Kidney (tissue), 13 donors: ENCODE measurements at regions not wholly inside any gene's neighbourhood (a gene's known extent, or its start where the extent isn't known, plus 50 kb on each side); places are given as distances from the start of the nearest gene placed in this dataset.

Experiments used
- DNase-seq, 5 donors: peaks; one replicate each; pipeline ENCODE4 v3.0.0-alpha.2; 2013 to 2020
- FAIRE-seq: peaks from 2 replicates; lab custom pipeline; 2012; peaks lifted over from hg19 to GRCh38; lab: Jason Lieb, UNC
- H3K27ac ChIP-seq, 2 donors: one replicate each; pipeline ENCODE4 v1.7.0; 2013; ENCODE audit warnings: low read depth in 2 of 2, low read length in 2 of 2, inconsistent platforms in 1 of 2
- H3K27me3 ChIP-seq: one replicate; pipeline ENCODE4 v1.7.1; 2013; ENCODE audit warnings: low read length, inconsistent platforms; ENCODE audit not compliant: control insufficient read depth, insufficient read depth
- H3K36me3 ChIP-seq, 3 donors: one replicate each; pipeline versions ENCODE4 v1.7.0 to v1.7.1; 2013; ENCODE audit warnings: low read length in 3 of 3, control low read depth in 1 of 3, inconsistent platforms in 1 of 3; ENCODE audit not compliant: insufficient read depth in 3 of 3, control insufficient read depth in 2 of 3
- H3K4me1 ChIP-seq, 3 donors: one replicate each; pipeline versions ENCODE4 v1.7.0 to v1.7.1; 2013; ENCODE audit warnings: low read length in 3 of 3, inconsistent platforms in 1 of 3, low read depth in 1 of 3; ENCODE audit not compliant: control insufficient read depth in 2 of 3, insufficient read depth in 2 of 3
- H3K4me3 ChIP-seq, 3 donors: one replicate each; pipeline versions ENCODE4 v1.7.0 to v1.8.1; 2013; ENCODE audit warnings: low read length in 3 of 3, control low read depth in 1 of 3, inconsistent platforms in 1 of 3
- H3K9ac ChIP-seq, 3 donors: one replicate each; pipeline versions ENCODE4 v1.7.0 to v1.7.1; 2013; ENCODE audit warnings: low read length in 3 of 3, control low read depth in 1 of 3, inconsistent platforms in 1 of 3
- H3K9me3 ChIP-seq, 3 donors: one replicate each; pipeline versions ENCODE4 v1.7.0 to v1.7.1; 2013; ENCODE audit warnings: low read length in 3 of 3, control low read depth in 1 of 3, inconsistent platforms in 1 of 3; ENCODE audit not compliant: control insufficient read depth in 2 of 3, insufficient read depth in 1 of 3
- intact Hi-C: fragments of 100-400 bp; cut with DNase I; formaldehyde crosslinking; loops from one replicate; pipeline ENCODE4 v1.11.1; 2022
- TF ChIP-seq, protein P1 (sequence below): IDR thresholded peaks from 3 replicates; pipeline ENCODE4 v1.5.1; 2012; ENCODE audit warnings: mild to moderate bottlenecking, moderate library complexity, borderline replicate concordance; ENCODE audit not compliant: insufficient read depth; ENCODE audit errors: extremely low read depth
- donor health status: control.
- donor health status: control.
- donor health status: control.
- donor health status: control.
- donor health status: control.
- donor health status: DM: yes; HTN: yes; CAD: no.
- donor health status: Normal renal cell carcinoma (clear cell type).

DNA sequence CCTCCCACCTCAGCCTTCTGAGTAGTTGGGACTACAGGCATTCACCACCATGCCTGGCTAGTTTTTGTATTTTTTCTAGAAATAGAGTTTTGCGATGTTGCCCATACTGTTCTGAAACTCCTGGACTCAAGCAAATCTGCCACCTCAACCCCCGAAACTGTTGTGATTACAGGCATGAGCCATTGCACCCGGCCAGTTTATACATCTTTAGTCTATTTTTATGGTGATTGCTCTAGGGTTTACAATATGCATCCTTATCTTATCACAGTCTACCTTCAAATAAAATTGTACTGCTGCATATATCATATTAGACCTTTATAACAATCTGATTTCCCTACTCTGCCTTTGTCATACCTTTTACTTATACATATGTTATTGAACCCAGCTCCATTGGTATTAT, 56.9 kb downstream of the SOWAHB start:
- H3K9me3 ChIP-seq, result no peaks in the 10 kb centered on the region
- no peaks in the 10 kb centered on the region for H3K4me1 ChIP-seq
- H3K27ac ChIP-seq, result no peak overlapping the region
- no peak overlapping the region for H3K9ac ChIP-seq
- H3K4me3 ChIP-seq, result no peak overlapping the region
- TF ChIP-seq, protein P1, sequence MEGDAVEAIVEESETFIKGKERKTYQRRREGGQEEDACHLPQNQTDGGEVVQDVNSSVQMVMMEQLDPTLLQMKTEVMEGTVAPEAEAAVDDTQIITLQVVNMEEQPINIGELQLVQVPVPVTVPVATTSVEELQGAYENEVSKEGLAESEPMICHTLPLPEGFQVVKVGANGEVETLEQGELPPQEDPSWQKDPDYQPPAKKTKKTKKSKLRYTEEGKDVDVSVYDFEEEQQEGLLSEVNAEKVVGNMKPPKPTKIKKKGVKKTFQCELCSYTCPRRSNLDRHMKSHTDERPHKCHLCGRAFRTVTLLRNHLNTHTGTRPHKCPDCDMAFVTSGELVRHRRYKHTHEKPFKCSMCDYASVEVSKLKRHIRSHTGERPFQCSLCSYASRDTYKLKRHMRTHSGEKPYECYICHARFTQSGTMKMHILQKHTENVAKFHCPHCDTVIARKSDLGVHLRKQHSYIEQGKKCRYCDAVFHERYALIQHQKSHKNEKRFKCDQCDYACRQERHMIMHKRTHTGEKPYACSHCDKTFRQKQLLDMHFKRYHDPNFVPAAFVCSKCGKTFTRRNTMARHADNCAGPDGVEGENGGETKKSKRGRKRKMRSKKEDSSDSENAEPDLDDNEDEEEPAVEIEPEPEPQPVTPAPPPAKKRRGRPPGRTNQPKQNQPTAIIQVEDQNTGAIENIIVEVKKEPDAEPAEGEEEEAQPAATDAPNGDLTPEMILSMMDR, result no peak
- DNase-seq, result no peak
- no peaks in the 10 kb centered on the region for H3K36me3 ChIP-seq
- no peak for FAIRE-seq
- no peaks in the 10 kb centered on the region for H3K27me3 ChIP-seq
- intact Hi-C loops, result no loop called here

DNA sequence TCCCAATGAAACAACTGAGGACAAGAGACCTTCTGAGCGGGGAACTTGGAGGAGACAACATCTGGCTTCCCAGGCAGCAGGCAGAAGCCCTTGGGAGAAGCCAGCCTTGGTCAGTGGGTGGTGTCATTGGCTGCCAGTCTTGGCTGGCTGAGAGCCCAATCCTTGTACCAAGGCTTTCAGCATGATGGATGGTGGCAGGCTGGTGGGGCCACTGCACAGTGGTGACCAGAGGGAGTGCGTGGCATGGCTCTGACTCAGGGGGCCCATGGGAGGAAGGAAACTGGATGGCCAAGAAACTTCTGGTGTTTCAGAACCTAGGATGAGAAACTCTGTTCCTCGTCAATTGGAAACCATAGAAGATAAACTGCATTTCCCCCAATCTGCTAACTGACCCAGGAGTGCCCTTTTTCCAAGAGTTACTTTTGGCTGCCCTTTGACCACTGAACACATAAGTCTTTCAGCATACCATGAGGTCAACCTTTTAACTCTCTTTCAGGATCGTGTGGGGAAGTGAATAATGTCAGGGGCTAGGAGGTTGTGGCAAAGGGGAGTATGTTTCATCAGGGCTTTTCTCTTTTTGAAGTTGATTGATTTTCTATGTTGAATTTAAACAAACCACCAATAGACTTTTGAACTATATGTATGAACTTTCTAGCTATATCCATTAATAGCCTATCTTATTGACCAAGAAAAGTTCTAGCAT, 60.9 kb downstream of the SOWAHB start:
- no peaks in the 10 kb centered on the region for H3K36me3 ChIP-seq
- H3K9me3 ChIP-seq, result no peaks in the 10 kb centered on the region
- TF ChIP-seq, protein P1, result no peak
- no peak for FAIRE-seq
- intact Hi-C loops, result no loop called here
- DNase-seq, result peak in 2 of 5 donors; percentile 61 to 81
- H3K27ac ChIP-seq, result no peak overlapping the region
- H3K4me3 ChIP-seq, result no peak overlapping the region
- no peaks in the 10 kb centered on the region for H3K27me3 ChIP-seq
- no peak overlapping the region for H3K9ac ChIP-seq
- peaks cover 0 to 3% (median 3%) of the 10 kb centered on the region in 3 donors for H3K4me1 ChIP-seq
